MG63 (cell line): ENCODE measurements at regions not wholly inside any gene's neighbourhood (a gene's known extent, or its start where the extent isn't known, plus 50 kb on each side); places are given as distances from the start of the nearest gene placed in this dataset.

ENCODE experiments used
- DNase-seq: peaks from one replicate; pipeline ENCODE4 v3.0.0-alpha.2; 2020
- H3K27me3 ChIP-seq: fragments of 250-450 bp; sonication (Bioruptor Pico); 2 replicates; pipeline ENCODE4 v1.5.1; 2020; ENCODE audit warnings: mild to moderate bottlenecking, moderate library complexity
- H3K36me3 ChIP-seq: fragments of 250-450 bp; sonication (Bioruptor Pico); 2 replicates; pipeline ENCODE4 v1.5.1; 2020; ENCODE audit warnings: mild to moderate bottlenecking, moderate library complexity
- H3K4me3 ChIP-seq: fragments of 250-450 bp; sonication (Bioruptor Pico); 2 replicates; pipeline ENCODE4 v1.5.1; 2020; ENCODE audit warnings: mild to moderate bottlenecking, moderate library complexity
- H3K9me3 ChIP-seq: fragments of 250-450 bp; sonication (Bioruptor Pico); 2 replicates; pipeline ENCODE4 v1.5.1; 2020; ENCODE audit warnings: mild to moderate bottlenecking, moderate library complexity

- Histone ChIP-seq H3K36me3 (no peaks in the 10 kb centered on the region), H3K27me3 (no peaks in the 10 kb centered on the region), H3K4me3 (no peak overlapping the region), H3K9me3 (no peaks in the 10 kb centered on the region)
- peak; percentile 89 for DNase-seq
Measured at GRCh38 chr13:30132623-30133553, 174.5 kb downstream of the KATNAL1 start.

GRCh38 chr13:30129411-30129810 is 177.9 kb downstream of the KATNAL1 start:
- Histone ChIP-seq H3K4me3 (no peak overlapping the region), H3K36me3 (no peaks in the 10 kb centered on the region), H3K27me3 (no peaks in the 10 kb centered on the region), H3K9me3 (no peaks in the 10 kb centered on the region)
- DNase-seq, result no peak

- H3K9me3 ChIP-seq, result no peaks in the 10 kb centered on the region
- H3K4me3 ChIP-seq, result no peak overlapping the region
- no peaks in the 10 kb centered on the region for H3K27me3 ChIP-seq
- no peaks in the 10 kb centered on the region for H3K36me3 ChIP-seq
- no peak for DNase-seq
Measured at GRCh38 chr13:30128591-30128990, 178.8 kb downstream of the KATNAL1 start.

GRCh38 chr13:30128095-30128494 is 179.3 kb downstream of the KATNAL1 start:
- Histone ChIP-seq H3K27me3 (no peaks in the 10 kb centered on the region), H3K36me3 (no peaks in the 10 kb centered on the region)
- no peak for DNase-seq

GRCh38 chr13:30126903-30127428 is 180.4 kb downstream of the KATNAL1 start:
- Histone ChIP-seq H3K27me3 (no peaks in the 10 kb centered on the region), H3K36me3 (no peaks in the 10 kb centered on the region), H3K4me3 (no peak overlapping the region), H3K9me3 (no peaks in the 10 kb centered on the region)
- DNase-seq, result no peak

More at GRCh38 chr13:30128095-30128494, 179.3 kb downstream of the KATNAL1 start:
- H3K9me3 ChIP-seq, result no peaks in the 10 kb centered on the region
- no peak overlapping the region for H3K4me3 ChIP-seq

- Histone ChIP-seq H3K27me3 (no peaks in the 10 kb centered on the region), H3K9me3 (no peaks in the 10 kb centered on the region), H3K4me3 (no peak overlapping the region), H3K36me3 (no peaks in the 10 kb centered on the region)
- peak; percentile 59 for DNase-seq
Measured at GRCh38 chr13:30125422-30126073, 181.8 kb downstream of the KATNAL1 start.

- Histone ChIP-seq H3K36me3 (no peaks in the 10 kb centered on the region), H3K9me3 (no peaks in the 10 kb centered on the region), H3K4me3 (no peak overlapping the region), H3K27me3 (no peaks in the 10 kb centered on the region)
- DNase-seq, result no peak
Measured at GRCh38 chr13:30124131-30124768, 183.1 kb downstream of the KATNAL1 start.

GRCh38 chr13:30123575-30123974 is 183.8 kb downstream of the KATNAL1 start:
- Histone ChIP-seq H3K36me3 (no peaks in the 10 kb centered on the region), H3K4me3 (no peak overlapping the region), H3K9me3 (no peaks in the 10 kb centered on the region), H3K27me3 (no peaks in the 10 kb centered on the region)
- DNase-seq, result no peak

- no peak for DNase-seq
- H3K4me3 ChIP-seq, result no peak overlapping the region
- no peaks in the 10 kb centered on the region for H3K36me3 ChIP-seq
- no peaks in the 10 kb centered on the region for H3K27me3 ChIP-seq
- H3K9me3 ChIP-seq, result no peaks in the 10 kb centered on the region
Measured at GRCh38 chr13:30121666-30122065, 185.7 kb downstream of the KATNAL1 start.

- no peak overlapping the region for H3K4me3 ChIP-seq
- no peaks in the 10 kb centered on the region for H3K27me3 ChIP-seq
- H3K9me3 ChIP-seq, result no peaks in the 10 kb centered on the region
- H3K36me3 ChIP-seq, result no peaks in the 10 kb centered on the region
- DNase-seq, result no peak
Measured at GRCh38 chr13:30121244-30121643, 186.1 kb downstream of the KATNAL1 start.

- DNase-seq, result no peak
- no peaks in the 10 kb centered on the region for H3K36me3 ChIP-seq
- no peaks in the 10 kb centered on the region for H3K9me3 ChIP-seq
- no peaks in the 10 kb centered on the region for H3K27me3 ChIP-seq
- no peak overlapping the region for H3K4me3 ChIP-seq
Measured at GRCh38 chr13:30120133-30120822, 187.1 kb downstream of the KATNAL1 start.

- Histone ChIP-seq H3K4me3 (no peak overlapping the region), H3K9me3 (no peaks in the 10 kb centered on the region), H3K27me3 (no peaks in the 10 kb centered on the region), H3K36me3 (no peaks in the 10 kb centered on the region)
- peak; percentile 56 for DNase-seq
Measured at GRCh38 chr13:30119476-30119875, 187.9 kb downstream of the KATNAL1 start.

- H3K9me3 ChIP-seq, result no peaks in the 10 kb centered on the region
- no peak overlapping the region for H3K4me3 ChIP-seq
- DNase-seq, result no peak
- no peaks in the 10 kb centered on the region for H3K36me3 ChIP-seq
- no peaks in the 10 kb centered on the region for H3K27me3 ChIP-seq
Measured at GRCh38 chr13:30116379-30116778, 191.0 kb downstream of the KATNAL1 start.

GRCh38 chr13:30115257-30115600 is 192.1 kb downstream of the KATNAL1 start:
- no peaks in the 10 kb centered on the region for H3K9me3 ChIP-seq
- H3K36me3 ChIP-seq, result no peaks in the 10 kb centered on the region
- H3K27me3 ChIP-seq, result no peaks in the 10 kb centered on the region
- no peak for DNase-seq
- peak overlapping the region; percentile 38 for H3K4me3 ChIP-seq

- Histone ChIP-seq H3K27me3 (no peaks in the 10 kb centered on the region), H3K4me3 (peak overlapping the region; percentile 38), H3K36me3 (no peaks in the 10 kb centered on the region), H3K9me3 (no peaks in the 10 kb centered on the region)
- DNase-seq, result peak; percentile 80
Measured at GRCh38 chr13:30114571-30115256, 192.6 kb downstream of the KATNAL1 start.

GRCh38 chr13:30113983-30114570 is 193.3 kb downstream of the KATNAL1 start:
- H3K4me3 ChIP-seq, result no peak overlapping the region

More at GRCh38 chr13:30113983-30114570, 193.3 kb downstream of the KATNAL1 start:
- Histone ChIP-seq H3K36me3 (no peaks in the 10 kb centered on the region), H3K9me3 (no peaks in the 10 kb centered on the region), H3K27me3 (no peaks in the 10 kb centered on the region)
- DNase-seq, result no peak
